HCT116 (cell line): ENCODE measurements at regions not wholly inside any gene's neighbourhood (a gene's known extent, or its start where the extent isn't known, plus 50 kb on each side); places are given as distances from the start of the nearest gene placed in this dataset.

Source experiments
- EZH2 ChIP-seq: fragments of 200-600 bp; sonication (generic); IDR thresholded peaks from 2 replicates; pipeline ENCODE4 v1.6.1; 2017; ENCODE audit warnings: antibody characterized with exemption, mixed run types
- EZH2phosphoT487 ChIP-seq: fragments of 200-600 bp; IDR thresholded peaks from 2 replicates; pipeline ENCODE4 v1.6.1; 2018; ENCODE audit warnings: antibody characterized with exemption, borderline replicate concordance
- POLR2A ChIP-seq: IDR thresholded peaks from 2 replicates; pipeline ENCODE4 v1.7.0; 2011; ENCODE audit warnings: borderline replicate concordance; ENCODE audit not compliant: insufficient read depth, insufficient read length; ENCODE audit errors: extremely low read depth
- POLR2AphosphoS5 ChIP-seq: IDR thresholded peaks from 2 replicates; pipeline ENCODE4 v1.6.1; 2011; ENCODE audit warnings: mild to moderate bottlenecking, low read depth, low read length, moderate library complexity
- SP1 ChIP-seq: IDR thresholded peaks from 2 replicates; pipeline ENCODE4 v1.6.1; 2012; ENCODE audit warnings: low read depth
- SRF ChIP-seq: IDR thresholded peaks from 2 replicates; pipeline ENCODE4 v1.6.1; 2012; ENCODE audit warnings: low read depth
- ZNF274 ChIP-seq: fragments of 200-500 bp; sonication (Bioruptor generic); IDR thresholded peaks from 2 replicates; pipeline ENCODE4 v1.6.1; 2014; ENCODE audit warnings: mild to moderate bottlenecking, low read depth, low read length, inconsistent platforms
- TF ChIP-seq, protein P1 (sequence below): IDR thresholded peaks from 2 replicates; pipeline ENCODE4 v1.6.1; 2012
- TF ChIP-seq, protein P2 (sequence below), 3 experiments: fragments of 200-600 bp in 1 of 3; sonication (generic) in 1 of 3; IDR thresholded peaks in 2 of 3; conservative IDR thresholded peaks in 1 of 3; 2 replicates each; pipeline ENCODE4 v1.5.1; 2012 to 2017; ENCODE audit warnings: low read depth in 2 of 3, low read length in 2 of 3, antibody characterized with exemption in 1 of 3, borderline replicate concordance in 1 of 3, control low read depth in 1 of 3, mild to moderate bottlenecking in 1 of 3, mixed read lengths in 1 of 3, mixed run types in 1 of 3, moderate library complexity in 1 of 3; ENCODE audit not compliant: insufficient read depth in 1 of 3
- TF ChIP-seq, protein P3 (sequence below): IDR thresholded peaks from 2 replicates; pipeline ENCODE4 v1.6.1; 2012

DNA sequence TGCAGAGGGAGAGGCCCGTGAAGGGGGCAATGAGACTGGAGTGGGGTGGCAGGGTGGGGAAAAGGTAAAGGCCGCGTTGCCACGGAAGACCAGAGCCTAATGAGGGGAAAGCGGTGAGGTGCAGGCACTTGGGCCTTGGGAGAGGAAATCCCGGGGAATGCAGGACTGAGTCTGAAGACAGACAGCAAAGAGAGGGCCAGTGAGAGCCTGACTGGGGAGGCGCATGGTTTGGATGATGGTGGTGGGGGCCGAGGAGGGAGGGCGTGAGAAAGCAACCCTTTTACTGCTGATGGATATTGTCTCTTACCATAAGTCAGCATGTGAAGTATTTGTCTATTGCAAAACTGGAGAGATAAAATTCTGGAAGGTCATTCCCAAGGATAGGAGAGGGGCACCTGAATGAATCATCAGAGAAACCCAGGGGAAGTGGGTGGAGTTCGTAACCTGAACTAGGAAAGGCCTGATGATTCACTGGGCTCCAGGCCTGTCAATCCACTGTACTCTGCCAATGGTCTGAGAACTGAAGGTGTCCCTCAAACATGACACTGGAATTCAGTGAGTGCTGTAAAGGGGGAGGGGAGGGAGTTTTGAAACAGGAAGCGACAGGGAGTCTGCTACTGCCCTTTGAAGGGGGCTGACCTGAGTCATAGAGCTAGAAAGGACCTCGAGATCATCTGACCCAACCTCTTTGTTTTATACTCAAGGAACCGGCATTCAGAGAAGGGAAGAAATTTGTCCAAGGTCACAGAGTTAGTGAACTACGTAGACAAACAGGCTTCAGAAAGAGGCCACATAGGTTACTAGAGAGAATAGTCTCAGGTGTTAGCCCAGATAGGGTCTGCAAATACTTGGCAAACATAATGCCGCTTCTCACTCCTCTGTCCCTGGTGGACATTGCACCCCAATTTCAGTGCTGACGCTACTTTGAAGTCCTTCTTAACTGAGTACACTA, 52.2 kb downstream of the NALF2 start:
- TF ChIP-seq EZH2: no peak
- peak; percentile 11 for TF ChIP-seq POLR2A
- TF ChIP-seq, protein P1, sequence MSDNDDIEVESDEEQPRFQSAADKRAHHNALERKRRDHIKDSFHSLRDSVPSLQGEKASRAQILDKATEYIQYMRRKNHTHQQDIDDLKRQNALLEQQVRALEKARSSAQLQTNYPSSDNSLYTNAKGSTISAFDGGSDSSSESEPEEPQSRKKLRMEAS: no peak; the same call in 1 of the 2 replicates
- TF ChIP-seq ZNF274: no peak
- TF ChIP-seq SP1: peak; percentile 93
- TF ChIP-seq, protein P2, sequence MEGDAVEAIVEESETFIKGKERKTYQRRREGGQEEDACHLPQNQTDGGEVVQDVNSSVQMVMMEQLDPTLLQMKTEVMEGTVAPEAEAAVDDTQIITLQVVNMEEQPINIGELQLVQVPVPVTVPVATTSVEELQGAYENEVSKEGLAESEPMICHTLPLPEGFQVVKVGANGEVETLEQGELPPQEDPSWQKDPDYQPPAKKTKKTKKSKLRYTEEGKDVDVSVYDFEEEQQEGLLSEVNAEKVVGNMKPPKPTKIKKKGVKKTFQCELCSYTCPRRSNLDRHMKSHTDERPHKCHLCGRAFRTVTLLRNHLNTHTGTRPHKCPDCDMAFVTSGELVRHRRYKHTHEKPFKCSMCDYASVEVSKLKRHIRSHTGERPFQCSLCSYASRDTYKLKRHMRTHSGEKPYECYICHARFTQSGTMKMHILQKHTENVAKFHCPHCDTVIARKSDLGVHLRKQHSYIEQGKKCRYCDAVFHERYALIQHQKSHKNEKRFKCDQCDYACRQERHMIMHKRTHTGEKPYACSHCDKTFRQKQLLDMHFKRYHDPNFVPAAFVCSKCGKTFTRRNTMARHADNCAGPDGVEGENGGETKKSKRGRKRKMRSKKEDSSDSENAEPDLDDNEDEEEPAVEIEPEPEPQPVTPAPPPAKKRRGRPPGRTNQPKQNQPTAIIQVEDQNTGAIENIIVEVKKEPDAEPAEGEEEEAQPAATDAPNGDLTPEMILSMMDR (IDR thresholded peaks at IDR 0.05 in 2 of 3, conservative IDR thresholded peaks at IDR 0.05 in 1 of 3; ENCODE audit: borderline replicate concordance in 1 of 3, insufficient read depth in 1 of 3, low read depth in 2 of 3, low read length in 2 of 3): no peak
- no peak for TF ChIP-seq EZH2phosphoT487
- TF ChIP-seq SRF: no peak
- TF ChIP-seq POLR2AphosphoS5: no peak
- TF ChIP-seq, protein P3, sequence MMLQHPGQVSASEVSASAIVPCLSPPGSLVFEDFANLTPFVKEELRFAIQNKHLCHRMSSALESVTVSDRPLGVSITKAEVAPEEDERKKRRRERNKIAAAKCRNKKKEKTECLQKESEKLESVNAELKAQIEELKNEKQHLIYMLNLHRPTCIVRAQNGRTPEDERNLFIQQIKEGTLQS: no peak
